RCC 7860 (cell line): ENCODE measurements at regions not wholly inside any gene's neighbourhood (a gene's known extent, or its start where the extent isn't known, plus 50 kb on each side); places are given as distances from the start of the nearest gene placed in this dataset.
"Not testable (repeated sequence)": the region's sequence is repeated elsewhere in the genome, so short reads cannot be mapped to it uniquely, and the experiment has no call there.

ENCODE experiments used
- DNase-seq: peaks from one replicate; pipeline ENCODE4 v3.0.0-alpha.2; 2015; ENCODE audit warnings: low spot score
- FAIRE-seq: peaks from 2 replicates; lab custom pipeline; 2012; peaks lifted over from hg19 to GRCh38; lab: Jason Lieb, UNC

DNA sequence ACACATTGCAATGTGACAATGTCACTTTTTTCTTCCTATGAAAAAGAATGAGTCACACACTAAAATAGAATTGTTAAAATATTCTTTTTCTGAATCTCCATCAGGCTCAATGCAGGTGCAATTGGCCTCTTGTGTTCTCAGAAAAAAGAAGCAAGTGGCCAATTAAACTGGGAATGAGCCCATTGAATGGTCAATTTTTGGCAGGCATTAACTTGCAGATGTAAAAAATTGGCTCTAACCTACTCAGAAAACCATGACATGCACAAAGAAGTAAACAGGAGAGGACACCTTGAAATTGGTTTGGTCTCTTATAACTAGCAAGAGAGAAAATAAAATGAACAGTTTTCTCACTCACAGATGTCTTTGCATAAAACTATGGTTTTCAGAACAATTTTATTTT is 820.8 kb downstream of the TBL1XR1 start:
- DNase-seq, result no peak
- FAIRE-seq, result no peak

DNA sequence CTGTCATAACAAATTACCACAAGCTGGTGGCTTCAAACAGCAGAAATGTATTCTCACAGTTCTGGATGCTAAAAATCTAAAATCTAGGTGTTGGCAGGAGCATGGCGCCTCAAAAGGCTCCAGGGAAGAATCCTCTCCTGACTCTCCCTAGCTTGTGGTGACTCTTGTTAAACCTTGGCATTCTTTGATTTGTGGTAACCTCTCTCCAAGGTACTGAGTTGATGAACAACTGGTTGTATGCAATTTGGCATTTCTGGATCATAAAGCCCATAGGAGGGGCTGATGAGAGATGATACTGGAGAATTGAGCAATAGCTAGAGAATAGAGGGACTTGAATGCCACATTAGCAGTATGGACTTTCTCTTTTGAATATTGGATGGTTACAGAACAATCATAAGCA is 821.8 kb downstream of the TBL1XR1 start:
- DNase-seq, result no peak

DNA sequence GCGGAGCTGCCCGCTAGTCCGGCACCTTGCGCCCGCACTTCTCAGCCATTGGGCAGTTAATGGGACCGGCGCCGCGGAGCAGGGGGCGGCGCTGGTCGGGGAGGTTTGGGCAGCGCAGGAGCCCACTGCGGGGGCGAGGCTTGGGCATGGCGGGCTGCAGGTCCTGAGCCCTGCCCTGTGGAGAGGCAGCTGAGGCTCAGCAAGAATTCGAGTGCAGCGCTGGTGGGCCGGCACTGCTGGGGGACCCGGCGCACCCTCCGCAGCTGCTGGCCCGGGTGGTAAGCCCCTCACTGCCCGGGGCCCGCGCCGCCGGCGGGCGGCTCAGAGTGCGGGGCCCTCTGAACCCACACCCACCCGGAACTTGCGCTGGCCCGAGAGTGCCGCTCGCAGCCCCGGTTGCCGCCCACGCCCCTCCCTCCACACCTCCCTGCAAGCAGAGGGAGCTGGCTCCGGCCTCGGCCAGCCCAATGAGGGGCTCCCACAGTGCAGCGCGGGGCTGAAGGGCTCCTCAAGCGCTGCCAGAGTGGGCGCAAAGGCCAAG is 835.0 kb downstream of the TBL1XR1 start:
- DNase-seq, result no peak
- FAIRE-seq, result no peak

More for the DNA sequence above, 821.8 kb downstream of the TBL1XR1 start:
- FAIRE-seq, result no peak

DNA sequence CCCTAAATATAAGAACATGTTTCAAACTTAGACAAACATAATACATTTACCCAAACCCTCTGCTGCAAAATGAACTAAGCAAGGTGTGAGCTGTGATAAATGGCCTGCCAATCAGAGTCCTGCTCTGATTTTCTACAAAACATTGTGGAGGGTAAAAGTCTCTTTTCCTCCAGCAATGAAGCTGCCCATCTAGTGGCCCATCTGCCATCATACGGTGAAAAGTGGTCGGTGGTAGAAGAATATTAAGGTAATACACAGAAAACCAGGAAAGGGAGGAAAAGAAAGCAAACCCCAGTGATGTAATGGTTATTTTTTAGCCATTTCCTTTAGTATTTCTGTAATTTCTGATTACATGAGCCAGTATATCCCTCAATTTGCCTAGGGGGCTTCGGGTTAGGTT is 838.1 kb downstream of the TBL1XR1 start:
- DNase-seq (no peak), FAIRE-seq (no peak)

DNA sequence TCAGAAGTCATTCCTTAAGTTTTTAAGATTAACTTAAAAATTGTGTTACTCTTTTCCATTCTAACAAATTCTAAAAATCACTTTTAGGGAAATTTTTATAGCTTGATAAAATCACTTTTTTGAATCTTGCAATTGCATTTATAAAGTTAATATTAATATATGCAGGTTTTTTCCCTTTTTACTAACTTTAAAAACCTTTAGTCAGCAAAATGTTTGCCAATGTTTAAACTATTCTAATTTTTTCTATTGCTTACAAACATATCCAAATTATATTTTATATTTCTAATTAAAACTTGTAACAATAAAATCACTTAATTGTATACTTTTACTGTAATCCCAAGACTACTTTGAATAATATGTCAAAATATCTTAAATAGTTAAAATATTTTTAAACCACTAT is 839.4 kb downstream of the TBL1XR1 start:
- FAIRE-seq (no peak), DNase-seq (no peak)

DNA sequence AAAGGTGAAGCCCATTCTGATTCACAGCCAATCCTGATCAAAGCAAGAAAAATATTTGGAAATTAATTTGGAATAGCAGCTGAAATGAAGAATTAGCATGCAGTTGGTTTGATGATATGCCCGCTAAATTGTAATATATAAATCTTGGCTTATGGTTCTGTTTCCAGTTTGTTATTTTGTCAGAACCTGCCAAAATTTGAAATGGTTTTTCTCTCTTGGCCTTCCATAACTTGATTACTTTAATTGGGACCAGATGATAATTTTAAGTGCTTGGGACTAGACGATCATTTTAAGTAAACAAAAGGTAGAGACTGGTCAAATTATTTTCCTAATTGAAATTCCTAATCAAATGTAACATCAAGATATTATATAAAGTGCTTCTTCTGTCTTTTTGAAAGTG is 842.4 kb downstream of the TBL1XR1 start:
- FAIRE-seq (no peak), DNase-seq (no peak)

DNA sequence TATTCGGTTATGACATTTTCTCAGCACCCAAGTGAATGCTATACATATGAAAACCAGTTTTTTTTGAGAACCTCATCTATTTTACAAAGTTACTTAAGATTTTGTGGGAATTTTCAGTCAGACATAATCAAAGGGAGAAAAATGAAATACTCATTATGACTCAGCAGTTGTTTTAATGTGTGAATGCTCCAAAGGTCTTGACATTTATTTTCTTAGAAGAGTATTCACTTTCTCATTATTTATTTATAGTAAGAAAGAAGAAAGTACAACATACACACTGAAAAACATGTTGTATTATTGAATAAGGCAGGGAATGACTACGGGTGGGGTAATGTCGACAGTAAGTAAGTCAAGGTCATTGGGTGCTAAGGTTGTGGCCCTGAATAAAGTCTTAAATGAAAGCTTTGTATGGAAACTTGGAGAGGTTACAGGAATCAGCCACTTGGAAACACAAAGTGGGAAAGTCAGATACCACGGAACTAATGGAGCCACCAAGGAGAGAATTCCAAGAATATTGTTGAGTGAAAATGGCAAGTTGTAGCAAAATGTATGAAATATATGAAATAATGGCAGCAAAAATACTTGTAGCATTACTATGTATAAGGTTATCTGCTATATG is 844.5 kb downstream of the TBL1XR1 start:
- DNase-seq, result no peak
- no peak for FAIRE-seq

DNA sequence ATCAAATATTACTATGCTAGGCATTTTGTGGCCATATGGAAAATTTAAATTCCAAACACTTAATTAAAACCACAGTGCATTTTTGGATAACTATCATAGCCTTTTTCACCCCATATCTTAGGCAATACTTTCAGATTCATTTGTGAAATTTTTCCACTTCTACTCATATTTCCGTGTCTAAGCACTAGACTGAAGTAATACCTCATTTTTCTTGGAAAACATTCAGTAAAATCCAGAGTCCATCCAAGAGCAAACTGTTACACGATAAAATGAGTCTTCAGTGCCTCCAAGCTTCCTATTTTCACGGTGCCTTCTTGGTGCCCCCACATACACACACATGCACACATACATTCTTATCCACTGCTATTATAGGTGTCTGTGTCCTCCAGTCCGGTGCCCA is 845.9 kb downstream of the TBL1XR1 start:
- no peak for FAIRE-seq

DNA sequence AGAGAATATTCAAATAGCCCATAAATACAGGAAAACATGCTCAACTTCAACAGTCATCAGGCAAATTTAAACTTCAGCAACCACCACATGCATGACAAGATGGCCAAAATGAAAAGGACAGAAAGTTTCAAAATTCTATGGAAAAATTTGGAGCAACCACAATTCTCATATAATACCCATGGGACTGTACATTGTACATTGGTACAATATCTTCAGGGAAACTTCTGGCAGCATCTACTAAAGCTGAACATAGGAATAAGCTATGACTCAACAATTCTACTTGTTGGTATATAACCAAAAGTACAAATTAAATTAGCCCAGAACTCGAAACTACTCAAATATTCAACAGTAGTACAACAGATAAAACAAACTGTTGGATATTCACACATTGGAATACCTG is 847.6 kb downstream of the TBL1XR1 start:
- no peak for FAIRE-seq
- DNase-seq, result no peak

More for the DNA sequence above, 845.9 kb downstream of the TBL1XR1 start:
- DNase-seq, result no peak

DNA sequence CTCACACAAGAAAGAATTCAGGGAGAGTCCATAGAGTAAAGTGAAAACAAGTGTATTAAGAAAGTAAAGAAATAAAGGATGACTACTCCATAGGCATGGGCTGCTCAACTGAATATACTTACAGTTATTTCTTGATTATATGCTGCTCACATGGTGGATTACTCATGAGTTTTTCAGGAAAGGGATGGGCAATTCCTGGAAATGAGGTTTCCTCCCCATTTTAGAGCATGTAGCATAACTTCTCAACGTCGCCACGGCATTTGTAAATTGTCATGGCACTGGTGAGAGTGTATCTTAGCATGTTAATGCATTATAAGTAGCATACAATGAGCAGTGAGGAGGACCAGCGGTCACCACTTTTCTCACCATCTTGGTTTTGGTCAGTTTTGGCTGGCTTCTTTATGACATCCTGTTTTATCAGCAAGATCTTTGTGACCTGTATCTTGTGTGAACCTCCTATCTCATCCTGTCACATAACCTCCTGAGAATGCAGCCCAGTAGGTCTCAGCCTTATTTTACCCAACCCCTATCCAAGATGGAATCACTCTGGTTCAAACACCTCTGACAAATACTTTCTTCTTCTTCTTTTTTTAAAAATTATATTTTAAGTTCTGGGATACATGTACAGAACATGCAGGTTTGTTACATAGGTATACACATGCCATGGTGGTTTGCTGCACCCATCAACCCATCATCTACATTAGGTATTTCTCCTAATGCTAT is 849.7 kb downstream of the TBL1XR1 start:
- DNase-seq (no peak), FAIRE-seq (no peak)

DNA sequence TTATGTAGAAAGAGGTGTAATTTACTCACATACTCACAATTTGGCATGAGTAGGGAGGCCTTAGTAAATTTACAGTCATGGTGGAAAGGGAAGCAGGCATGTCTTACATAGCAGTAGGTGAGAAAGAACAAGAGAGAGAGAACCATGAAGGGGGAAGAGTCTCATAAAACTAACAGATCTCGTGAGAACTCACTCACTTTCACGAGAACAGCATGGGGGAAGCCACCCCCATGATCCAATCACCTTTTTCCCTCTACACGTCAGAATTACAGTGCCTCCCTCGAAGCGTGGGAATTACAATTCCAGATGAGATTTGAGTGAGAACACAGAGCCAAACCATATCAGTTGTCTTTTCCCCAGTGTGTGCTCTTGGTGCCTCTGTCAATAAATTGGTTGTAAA is 855.3 kb downstream of the TBL1XR1 start:
- no peak for DNase-seq
- FAIRE-seq, result no peak

DNA sequence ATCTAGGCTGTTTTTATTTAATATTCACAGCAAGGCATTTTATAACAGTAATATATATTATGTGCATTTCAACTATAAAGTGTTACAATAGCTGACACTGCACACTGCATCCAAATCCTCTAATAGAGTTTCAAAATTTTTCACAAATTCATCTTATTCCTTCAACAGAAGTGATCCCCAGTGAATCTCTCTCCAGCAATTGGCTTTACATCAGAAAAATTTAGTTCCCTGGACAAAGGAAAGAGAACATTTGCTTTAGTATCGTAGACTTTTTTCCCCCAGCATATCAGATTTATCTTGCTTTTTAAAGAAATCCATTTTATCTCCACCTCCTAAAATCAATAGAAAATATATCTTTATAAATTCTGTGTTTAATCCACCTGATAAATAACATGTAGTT is 868.6 kb downstream of the TBL1XR1 start:
- FAIRE-seq, result no peak
- no peak for DNase-seq

DNA sequence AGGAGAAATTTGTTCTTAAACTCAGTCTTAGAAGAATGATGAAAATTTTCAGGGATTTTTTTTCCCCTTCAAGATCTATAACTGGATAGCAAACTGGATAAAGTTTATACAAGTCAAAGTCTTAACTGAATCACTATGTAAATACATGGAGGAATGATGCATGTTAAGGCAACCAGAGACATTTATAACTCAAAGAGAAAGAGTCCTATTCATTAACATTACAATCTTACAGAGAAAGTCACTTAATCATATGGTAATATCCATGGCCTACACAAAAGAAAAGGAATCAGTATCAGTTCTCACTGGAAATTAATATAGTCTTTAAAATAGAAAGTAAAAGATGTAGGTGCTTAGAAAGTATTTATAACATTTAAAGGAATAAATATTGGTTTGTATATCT is 869.1 kb downstream of the TBL1XR1 start:
- no peak for DNase-seq
- FAIRE-seq, result no peak

DNA sequence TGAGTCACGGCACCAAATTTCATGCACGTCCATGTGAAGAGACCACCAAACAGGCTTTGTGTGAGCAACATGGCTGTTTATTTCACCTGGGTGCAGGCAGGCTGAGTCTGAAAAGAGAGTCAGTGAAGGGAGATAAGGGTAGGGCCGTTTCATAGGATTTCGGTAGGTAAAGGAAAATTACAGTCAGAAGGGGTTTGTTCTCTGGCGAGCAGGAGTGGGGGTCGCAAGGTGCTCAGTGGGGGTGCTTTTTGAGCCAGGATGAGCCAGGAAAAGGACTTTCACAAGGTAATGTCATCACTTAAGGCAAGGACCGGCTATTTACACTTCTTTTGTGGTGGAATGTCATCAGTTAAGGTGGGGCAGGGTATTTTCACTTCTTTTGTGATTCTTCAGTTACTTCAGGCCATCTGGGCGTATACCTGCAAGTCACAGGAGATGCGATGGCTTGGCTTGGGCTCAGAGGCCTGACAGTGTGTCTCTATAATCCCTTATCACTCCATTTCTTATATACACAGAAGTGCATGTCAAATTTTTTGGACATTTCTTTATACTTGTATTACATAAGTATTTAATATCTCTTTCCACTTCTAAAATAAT is 870.3 kb downstream of the TBL1XR1 start:
- FAIRE-seq, DNase-seq: not testable (repeated sequence)

DNA sequence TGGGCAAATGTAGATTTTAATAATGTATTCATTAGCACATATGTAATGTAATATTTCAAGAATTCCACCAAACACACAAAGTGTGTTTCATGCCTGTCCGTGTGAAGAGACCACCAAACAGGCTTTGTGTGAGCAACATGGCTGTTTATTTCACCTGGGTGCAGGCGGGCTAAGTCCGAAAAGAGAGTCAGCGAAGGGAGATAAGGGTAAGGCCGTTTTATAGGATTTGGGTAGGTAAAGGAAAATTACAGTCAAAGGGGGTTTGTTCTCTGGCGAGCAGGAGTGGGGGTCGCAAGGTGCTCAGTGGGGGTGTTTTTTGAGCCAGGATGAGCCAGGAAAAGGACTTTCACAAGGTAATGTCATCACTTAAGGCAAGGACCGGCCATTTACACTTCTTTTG is 875.8 kb downstream of the TBL1XR1 start:
- not testable (repeated sequence) for FAIRE-seq, DNase-seq

DNA sequence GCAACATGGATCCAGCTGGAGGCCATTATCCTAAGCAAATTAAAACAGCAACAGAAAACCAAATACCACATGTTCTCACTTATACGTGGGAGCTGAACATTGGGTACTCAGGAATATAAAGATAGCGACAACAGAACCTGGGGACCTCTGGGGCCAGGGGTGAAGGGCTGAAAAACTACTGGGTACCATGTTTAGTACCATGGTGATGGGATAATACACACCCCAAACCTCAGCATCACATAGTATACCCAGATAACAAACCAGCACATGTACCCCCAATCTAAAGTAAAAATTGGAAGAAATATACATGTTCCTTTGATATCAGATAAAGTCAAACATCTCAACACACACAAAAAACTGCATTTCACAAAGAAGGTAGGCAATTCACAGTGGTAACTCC is 876.2 kb downstream of the TBL1XR1 start:
- no peak for FAIRE-seq
- no peak for DNase-seq

DNA sequence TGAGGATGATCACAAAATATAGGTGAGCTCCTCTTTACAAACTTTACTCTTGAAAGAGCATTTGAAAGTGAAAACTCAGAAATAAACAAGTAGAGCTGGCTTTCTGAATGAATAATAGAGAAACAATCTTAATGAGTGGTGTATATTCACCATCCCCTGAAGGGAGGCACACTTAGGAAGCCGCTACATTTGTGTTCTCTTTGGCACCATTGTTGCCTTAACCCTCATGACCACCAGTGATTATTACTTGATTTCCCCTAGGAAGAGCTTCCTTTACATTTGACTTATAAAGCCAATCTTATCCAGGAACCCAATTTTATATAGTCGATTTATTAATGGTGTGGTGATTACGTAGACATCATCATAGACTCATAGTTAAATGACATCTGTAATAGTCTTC is 883.9 kb downstream of the TBL1XR1 start:
- no peak for FAIRE-seq
- DNase-seq, result no peak

DNA sequence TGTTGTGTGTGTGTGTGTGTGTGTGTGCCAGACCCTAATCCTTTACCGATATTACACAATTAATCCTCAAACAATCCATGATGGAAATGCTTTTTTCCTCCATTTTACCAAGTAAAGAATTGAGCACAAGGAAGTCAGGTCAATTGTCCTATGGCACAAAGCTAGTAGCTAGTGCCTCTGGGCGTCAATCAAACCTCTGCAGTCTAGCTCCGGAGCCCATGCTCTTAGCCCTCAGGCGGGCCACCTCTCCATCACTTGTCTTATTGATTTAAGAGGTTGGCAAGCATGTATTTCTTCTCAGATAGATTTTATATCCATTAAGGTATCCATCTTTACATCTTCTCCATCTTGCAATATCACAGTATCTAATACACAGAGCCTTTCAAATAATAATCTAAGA is 886.6 kb downstream of the TBL1XR1 start:
- DNase-seq, result no peak
- FAIRE-seq, result no peak

DNA sequence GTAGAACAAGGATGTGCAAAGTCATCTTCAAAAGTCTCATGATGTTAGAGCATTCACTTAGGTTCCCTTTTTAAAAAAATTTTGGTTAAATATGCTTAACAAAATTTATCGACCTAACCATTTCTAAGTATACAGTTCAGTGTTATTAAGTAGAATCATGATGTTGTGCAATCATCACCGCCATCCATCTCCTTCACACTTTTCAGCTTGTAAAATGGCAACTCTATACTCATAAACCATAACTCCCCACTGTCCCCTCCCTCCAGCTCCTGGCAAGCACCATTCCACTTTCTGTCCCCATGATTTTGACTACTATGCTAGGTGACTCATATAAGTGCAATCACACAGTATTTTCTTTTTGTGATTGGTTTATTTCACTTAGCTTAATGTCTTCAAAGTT is 895.0 kb downstream of the TBL1XR1 start:
- FAIRE-seq (no peak), DNase-seq (no peak)

DNA sequence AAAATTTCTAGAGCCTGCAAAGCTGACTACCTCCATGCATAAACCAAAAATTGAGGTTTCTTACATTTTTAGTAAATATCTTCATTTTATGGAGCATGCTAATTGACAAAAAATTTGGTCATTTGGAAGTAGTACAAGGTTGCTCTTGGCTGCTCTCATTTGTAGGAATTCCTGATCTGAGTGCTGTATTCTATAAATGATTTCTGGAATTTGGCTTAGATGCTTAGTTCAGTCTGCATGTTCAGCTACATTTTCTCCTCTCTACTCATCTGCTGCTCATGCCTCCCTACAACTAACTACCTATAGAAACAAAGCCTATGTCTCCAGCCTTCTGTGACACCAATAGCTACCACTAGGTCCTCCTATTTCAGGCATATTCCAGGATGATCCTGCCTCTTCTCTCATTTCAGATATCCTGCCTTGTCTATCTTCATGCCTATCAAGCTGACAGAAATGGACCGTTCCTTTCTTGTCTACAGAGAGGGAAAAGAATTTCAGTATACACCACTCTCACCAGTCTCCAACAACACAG is 901.1 kb downstream of the TBL1XR1 start:
- FAIRE-seq (no peak), DNase-seq (no peak)

DNA sequence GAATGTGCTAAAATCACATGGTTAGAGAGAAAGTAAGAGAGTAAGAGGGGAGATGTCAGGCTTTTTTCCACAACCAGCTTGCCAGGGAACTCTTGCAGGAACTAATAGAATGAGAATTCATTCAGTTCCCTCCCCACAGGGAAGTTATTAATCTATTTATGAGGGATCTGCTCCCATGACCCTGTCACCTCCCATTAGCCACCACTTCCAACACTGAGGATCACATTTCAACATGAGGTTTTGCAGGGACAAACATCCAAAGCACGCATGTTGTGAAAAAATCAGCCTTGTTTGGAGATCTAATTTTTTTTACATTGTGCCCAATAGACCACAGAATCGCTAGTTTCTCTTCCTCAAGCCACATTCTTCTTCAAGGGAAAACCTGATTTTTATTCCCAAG is 904.0 kb downstream of the TBL1XR1 start:
- DNase-seq, result no peak
- FAIRE-seq, result no peak
